Neural crest cell (in vitro differentiated cells): ENCODE measurements at regions not wholly inside any gene's neighbourhood (a gene's known extent, or its start where the extent isn't known, plus 50 kb on each side); places are given as distances from the start of the nearest gene placed in this dataset.

Source experiments
- DNase-seq: peaks from one replicate; pipeline ENCODE4 v3.0.0; 2021; ENCODE audit warnings: low read depth, mixed read lengths, low spot score
- H3K27ac Mint-ChIP-seq: one replicate; pipeline ENCODE4 v1.8.0; 2021; ENCODE audit warnings: mild to moderate bottlenecking, mixed read lengths; ENCODE audit not compliant: unreplicated experiment
- H3K27me3 Mint-ChIP-seq: 2 replicates; pipeline ENCODE4 v1.8.0; 2021; ENCODE audit warnings: low read depth, mild to moderate bottlenecking, mixed read lengths
- H3K36me3 Mint-ChIP-seq: 2 replicates; pipeline ENCODE4 v1.8.0; 2021; ENCODE audit warnings: low read depth, mild to moderate bottlenecking, mixed read lengths
- H3K4me1 Mint-ChIP-seq: 2 replicates; pipeline ENCODE4 v1.8.0; 2021; ENCODE audit warnings: mixed read lengths
- H3K4me3 Mint-ChIP-seq: one replicate; pipeline ENCODE4 v1.8.0; 2021; ENCODE audit warnings: mild to moderate bottlenecking, mixed read lengths
- H3K9me3 Mint-ChIP-seq: 2 replicates; pipeline ENCODE4 v1.8.0; 2021; ENCODE audit warnings: mixed read lengths
- TF ChIP-seq, protein P1 (sequence below): fragments of 200-600 bp; sonication (generic); conservative IDR thresholded peaks from 2 replicates; pipeline ENCODE4 v1.5.0; 2021; ENCODE audit warnings: antibody characterized with exemption, mild to moderate bottlenecking

DNA sequence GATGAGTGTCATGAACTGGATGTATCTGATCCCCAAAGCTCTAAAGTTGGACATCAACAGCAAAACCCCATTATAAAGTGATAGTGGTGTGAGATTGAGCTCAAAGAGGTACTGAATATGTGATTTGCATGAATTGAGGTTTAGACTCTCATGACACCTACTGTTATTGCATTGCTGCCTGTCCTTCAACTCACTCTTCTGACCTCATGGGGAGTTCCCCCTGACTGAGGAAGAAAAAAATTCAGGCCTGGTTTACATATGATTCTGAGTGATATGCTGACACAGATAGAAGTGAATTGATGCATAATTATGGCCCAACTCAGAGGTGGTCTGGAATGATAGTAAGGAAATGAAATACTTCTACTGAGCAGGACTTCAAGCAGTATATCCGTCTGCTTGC lies 76.2 kb upstream of the CHD1 start:
- DNase-seq: no peak
- Mint-ChIP-seq H3K27ac (no peak overlapping the region), H3K36me3 (no peaks in the 10 kb centered on the region), H3K27me3 (no peaks in the 10 kb centered on the region), H3K4me3 (no peak overlapping the region), H3K9me3 (peaks cover 5% of the 10 kb centered on the region), H3K4me1 (peaks cover 9% of the 10 kb centered on the region)
- TF ChIP-seq, protein P1, sequence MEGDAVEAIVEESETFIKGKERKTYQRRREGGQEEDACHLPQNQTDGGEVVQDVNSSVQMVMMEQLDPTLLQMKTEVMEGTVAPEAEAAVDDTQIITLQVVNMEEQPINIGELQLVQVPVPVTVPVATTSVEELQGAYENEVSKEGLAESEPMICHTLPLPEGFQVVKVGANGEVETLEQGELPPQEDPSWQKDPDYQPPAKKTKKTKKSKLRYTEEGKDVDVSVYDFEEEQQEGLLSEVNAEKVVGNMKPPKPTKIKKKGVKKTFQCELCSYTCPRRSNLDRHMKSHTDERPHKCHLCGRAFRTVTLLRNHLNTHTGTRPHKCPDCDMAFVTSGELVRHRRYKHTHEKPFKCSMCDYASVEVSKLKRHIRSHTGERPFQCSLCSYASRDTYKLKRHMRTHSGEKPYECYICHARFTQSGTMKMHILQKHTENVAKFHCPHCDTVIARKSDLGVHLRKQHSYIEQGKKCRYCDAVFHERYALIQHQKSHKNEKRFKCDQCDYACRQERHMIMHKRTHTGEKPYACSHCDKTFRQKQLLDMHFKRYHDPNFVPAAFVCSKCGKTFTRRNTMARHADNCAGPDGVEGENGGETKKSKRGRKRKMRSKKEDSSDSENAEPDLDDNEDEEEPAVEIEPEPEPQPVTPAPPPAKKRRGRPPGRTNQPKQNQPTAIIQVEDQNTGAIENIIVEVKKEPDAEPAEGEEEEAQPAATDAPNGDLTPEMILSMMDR: no peak

DNA sequence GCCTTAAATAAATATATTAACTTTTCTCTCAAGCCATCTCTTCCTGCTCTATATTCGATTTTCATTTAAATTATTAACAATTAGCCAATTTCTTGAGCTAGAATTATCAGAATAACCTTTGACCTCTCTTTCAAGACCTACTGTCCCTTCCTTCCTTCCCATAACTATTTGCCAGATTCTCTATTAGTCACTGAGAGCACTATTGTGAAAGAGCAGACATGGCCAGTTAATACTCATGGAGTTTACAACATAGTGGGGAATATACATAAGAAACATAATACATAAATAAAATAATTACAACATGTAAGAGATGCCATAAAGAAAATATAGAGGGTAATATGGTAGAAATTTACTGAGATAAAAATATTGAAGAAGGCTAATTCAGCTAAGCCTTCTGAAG lies 72.1 kb upstream of the CHD1 start:
- Mint-ChIP-seq H3K4me3 (no peak overlapping the region), H3K9me3 (peaks cover 5% of the 10 kb centered on the region), H3K27ac (no peak overlapping the region), H3K4me1 (peaks cover 9% of the 10 kb centered on the region), H3K36me3 (no peaks in the 10 kb centered on the region), H3K27me3 (no peaks in the 10 kb centered on the region)
- TF ChIP-seq, protein P1: no peak
- no peak for DNase-seq

DNA sequence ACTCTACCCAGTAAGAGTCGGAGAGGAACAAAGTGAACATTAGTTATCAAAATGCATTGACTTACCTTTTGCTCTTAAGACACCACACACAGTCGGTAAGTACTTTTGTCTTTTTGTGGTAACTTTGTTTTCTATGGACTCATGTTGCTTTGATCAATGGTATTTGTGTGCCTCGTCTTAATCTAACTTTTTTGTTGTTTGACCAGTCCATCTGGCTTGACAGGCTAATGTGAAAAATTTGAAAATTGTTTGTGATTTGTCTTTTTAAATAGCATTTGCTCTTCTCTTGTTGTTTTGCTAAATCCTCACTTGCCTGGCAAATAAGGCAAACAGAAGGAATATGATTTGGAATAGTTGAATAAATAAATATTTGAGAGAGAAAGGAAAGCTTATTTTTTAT lies 71.4 kb upstream of the CHD1 start:
- no peaks in the 10 kb centered on the region for H3K27me3 Mint-ChIP-seq

DNA sequence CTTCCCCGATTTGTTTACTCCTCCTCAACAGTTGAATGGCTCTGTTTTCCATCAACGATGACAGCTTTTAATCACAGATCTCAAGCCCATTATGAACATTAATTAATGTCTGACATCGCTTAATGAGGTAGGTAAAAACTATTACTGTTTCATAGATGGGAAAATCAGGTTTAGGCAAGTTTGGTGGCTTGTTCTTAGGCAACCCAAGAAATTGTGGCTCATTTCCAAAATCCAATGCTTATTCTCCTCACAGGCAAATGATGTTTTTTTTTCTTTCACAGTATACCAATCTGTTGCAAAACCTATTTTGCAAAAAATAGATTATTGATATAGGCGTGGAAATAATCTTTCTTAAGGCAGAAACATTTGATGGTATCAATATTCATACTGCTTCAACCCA lies 70.8 kb upstream of the CHD1 start:
- H3K36me3 Mint-ChIP-seq: no peaks in the 10 kb centered on the region
- DNase-seq: no peak
- TF ChIP-seq, protein P1: no peak
- H3K27ac Mint-ChIP-seq: no peak overlapping the region
- H3K4me3 Mint-ChIP-seq: no peak overlapping the region
- H3K9me3 Mint-ChIP-seq: peaks cover 5% of the 10 kb centered on the region
- H3K4me1 Mint-ChIP-seq: no peaks in the 10 kb centered on the region
- no peaks in the 10 kb centered on the region for H3K27me3 Mint-ChIP-seq

More for the DNA sequence above, 71.4 kb upstream of the CHD1 start:
- peaks cover 5% of the 10 kb centered on the region for H3K9me3 Mint-ChIP-seq
- H3K27ac Mint-ChIP-seq: no peak overlapping the region
- H3K36me3 Mint-ChIP-seq: no peaks in the 10 kb centered on the region
- TF ChIP-seq, protein P1: no peak
- H3K4me3 Mint-ChIP-seq: no peak overlapping the region
- peaks cover 2% of the 10 kb centered on the region for H3K4me1 Mint-ChIP-seq
- no peak for DNase-seq

DNA sequence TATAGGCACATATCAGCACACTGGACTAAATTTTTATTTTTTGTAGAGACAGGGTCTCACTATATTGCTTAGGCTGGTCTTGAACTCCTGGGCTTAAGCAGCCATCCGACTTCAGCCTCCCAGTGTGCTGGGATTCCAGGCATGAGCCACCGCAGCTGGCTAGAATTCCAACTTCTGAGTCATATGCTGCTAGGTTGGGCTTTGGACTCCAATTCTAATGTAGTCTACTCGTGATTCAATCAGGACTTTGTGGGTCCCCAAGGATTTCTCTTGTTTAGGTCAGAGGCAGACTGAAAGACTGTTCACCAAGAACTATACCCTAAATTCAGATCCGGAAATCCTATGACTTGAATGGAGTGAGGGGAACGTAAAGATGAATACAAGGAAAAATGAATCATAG lies 68.2 kb upstream of the CHD1 start:
- Mint-ChIP-seq H3K4me3 (no peak overlapping the region), H3K9me3 (no peaks in the 10 kb centered on the region), H3K36me3 (no peaks in the 10 kb centered on the region), H3K27me3 (no peaks in the 10 kb centered on the region), H3K27ac (no peak overlapping the region), H3K4me1 (no peaks in the 10 kb centered on the region)
- TF ChIP-seq, protein P1: no peak
- no peak for DNase-seq

DNA sequence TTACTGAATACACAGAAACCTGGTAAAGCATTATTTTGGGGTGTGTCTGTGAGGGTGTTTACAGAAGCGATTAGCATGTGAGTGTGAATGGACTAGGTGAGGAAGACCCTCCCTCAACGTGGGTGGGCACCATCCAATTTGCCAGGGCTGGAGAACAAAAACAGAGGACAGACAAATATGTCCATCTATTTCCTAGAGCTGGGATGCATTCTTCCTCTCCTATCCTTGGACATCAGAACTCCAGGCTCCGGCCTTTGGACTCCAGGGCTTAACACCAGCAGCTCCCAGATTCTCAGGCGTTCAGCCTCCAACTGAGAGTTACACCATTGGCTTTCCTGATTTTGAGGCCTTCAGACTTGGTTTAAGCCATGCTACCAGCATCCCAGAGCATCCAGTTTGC lies 65.8 kb upstream of the CHD1 start:
- Mint-ChIP-seq H3K9me3 (peaks cover 1% of the 10 kb centered on the region), H3K4me3 (no peak overlapping the region), H3K36me3 (no peaks in the 10 kb centered on the region), H3K27ac (peak overlapping the region; percentile 71), H3K4me1 (no peaks in the 10 kb centered on the region), H3K27me3 (no peaks in the 10 kb centered on the region)
- no peak for DNase-seq
- TF ChIP-seq, protein P1: no peak
